AG04450 (cell line): ENCODE measurements at regions not wholly inside any gene's neighbourhood (a gene's known extent, or its start where the extent isn't known, plus 50 kb on each side); places are given as distances from the start of the nearest gene placed in this dataset.

Source experiments
- CTCF ChIA-PET: fragments of 300-600, 350-600 bp; formaldehyde crosslinking; extraction: SDS; loops from one replicate; lab custom pipeline; 2022; ENCODE audit warnings: antibody characterized with exemption, inconsistent platforms; lab: Charles Lee
- POLR2A ChIA-PET: fragments of 350-600 bp; formaldehyde crosslinking; extraction: SDS; loops from one replicate; lab custom pipeline; 2021; ENCODE audit warnings: antibody characterized with exemption, inconsistent platforms; lab: Yijun Ruan, JAX
- DNase-seq: peaks from one replicate; pipeline ENCODE4 v3.0.0-alpha.2; 2011; ENCODE audit warnings: low read depth, low spot score
- H3K27ac ChIP-seq: one replicate; pipeline ENCODE4 v1.5.1; 2012; ENCODE audit warnings: low read depth, low read length, control low read depth
- H3K27me3 ChIP-seq: one replicate; pipeline ENCODE4 v1.6.0; 2012; ENCODE audit warnings: low read length; ENCODE audit not compliant: control insufficient read depth, insufficient read depth
- H3K4me3 ChIP-seq: 2 replicates; pipeline ENCODE4 v1.5.1; 2011; ENCODE audit warnings: mild to moderate bottlenecking, low read depth, low read length, control low read depth
- H3K9me3 ChIP-seq: 2 replicates; pipeline ENCODE4 v1.5.1; 2012; ENCODE audit warnings: low read length; ENCODE audit not compliant: control insufficient read depth, insufficient read depth
- TF ChIP-seq, protein P1 (sequence below): IDR thresholded peaks from 2 replicates; pipeline ENCODE4 v1.5.1; 2011; ENCODE audit warnings: low read depth, low read length, control low read depth, inconsistent platforms

DNA sequence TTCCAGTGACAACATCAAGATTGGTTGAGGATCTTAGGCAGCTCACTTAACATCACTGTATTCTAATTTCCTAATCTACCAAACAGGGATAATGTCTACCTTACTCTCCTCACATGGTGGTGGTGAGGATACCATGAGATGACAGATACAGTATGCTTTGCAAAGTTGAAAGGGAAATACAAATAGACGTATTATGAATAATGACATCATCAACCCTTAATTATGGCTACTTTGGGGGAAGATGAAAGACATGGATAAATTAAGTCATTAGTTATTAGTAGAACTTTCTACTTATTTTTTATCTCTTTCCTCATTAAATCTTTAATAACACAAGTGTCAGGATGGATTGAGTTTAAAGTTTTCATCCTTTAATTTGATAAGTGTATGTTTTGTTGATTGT is 532.5 kb downstream of the KLF12 start:
- TF ChIP-seq, protein P1, sequence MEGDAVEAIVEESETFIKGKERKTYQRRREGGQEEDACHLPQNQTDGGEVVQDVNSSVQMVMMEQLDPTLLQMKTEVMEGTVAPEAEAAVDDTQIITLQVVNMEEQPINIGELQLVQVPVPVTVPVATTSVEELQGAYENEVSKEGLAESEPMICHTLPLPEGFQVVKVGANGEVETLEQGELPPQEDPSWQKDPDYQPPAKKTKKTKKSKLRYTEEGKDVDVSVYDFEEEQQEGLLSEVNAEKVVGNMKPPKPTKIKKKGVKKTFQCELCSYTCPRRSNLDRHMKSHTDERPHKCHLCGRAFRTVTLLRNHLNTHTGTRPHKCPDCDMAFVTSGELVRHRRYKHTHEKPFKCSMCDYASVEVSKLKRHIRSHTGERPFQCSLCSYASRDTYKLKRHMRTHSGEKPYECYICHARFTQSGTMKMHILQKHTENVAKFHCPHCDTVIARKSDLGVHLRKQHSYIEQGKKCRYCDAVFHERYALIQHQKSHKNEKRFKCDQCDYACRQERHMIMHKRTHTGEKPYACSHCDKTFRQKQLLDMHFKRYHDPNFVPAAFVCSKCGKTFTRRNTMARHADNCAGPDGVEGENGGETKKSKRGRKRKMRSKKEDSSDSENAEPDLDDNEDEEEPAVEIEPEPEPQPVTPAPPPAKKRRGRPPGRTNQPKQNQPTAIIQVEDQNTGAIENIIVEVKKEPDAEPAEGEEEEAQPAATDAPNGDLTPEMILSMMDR = no peak
- POLR2A ChIA-PET = no interaction called here
- no peak overlapping the region for H3K4me3 ChIP-seq
- H3K27me3 ChIP-seq = no peaks in the 10 kb centered on the region
- H3K27ac ChIP-seq = no peak overlapping the region
- no peak for DNase-seq
- CTCF ChIA-PET = no interaction called here
- no peaks in the 10 kb centered on the region for H3K9me3 ChIP-seq

GRCh38 chr13:73599232-73600128 is 534.7 kb downstream of the KLF12 start:
- DNase-seq = no peak
- Histone ChIP-seq H3K9me3 (no peaks in the 10 kb centered on the region), H3K27ac (no peak overlapping the region), H3K27me3 (no peaks in the 10 kb centered on the region), H3K4me3 (no peak overlapping the region)
- TF ChIP-seq, protein P1 = no peak
- ChIA-PET CTCF (interaction anchor here (0.6 kb wide), 1 partner anchor 651 kb away, joined by 4 read pairs; no protein-coding TSS in a partner anchor), POLR2A (interaction anchor here (0.6 to 0.7 kb wide), 2 partner anchors 272 to 1746 kb away, joined by 5 to 7 read pairs; no protein-coding TSS in a partner anchor)

GRCh38 chr13:73598020-73598712 is 536.0 kb downstream of the KLF12 start:
- Histone ChIP-seq H3K27me3 (no peaks in the 10 kb centered on the region), H3K4me3 (no peak overlapping the region), H3K9me3 (no peaks in the 10 kb centered on the region), H3K27ac (no peak overlapping the region)
- POLR2A ChIA-PET = interaction anchor here (1.2 kb wide), 1 partner anchor 540 kb away, joined by 4 read pairs; no protein-coding TSS in a partner anchor
- TF ChIP-seq, protein P1 = no peak
- DNase-seq = peak; percentile 32
- CTCF ChIA-PET = interaction anchor here (0.9 kb wide), 1 partner anchor 14 kb away, joined by 3 read pairs; no protein-coding TSS in a partner anchor

DNA sequence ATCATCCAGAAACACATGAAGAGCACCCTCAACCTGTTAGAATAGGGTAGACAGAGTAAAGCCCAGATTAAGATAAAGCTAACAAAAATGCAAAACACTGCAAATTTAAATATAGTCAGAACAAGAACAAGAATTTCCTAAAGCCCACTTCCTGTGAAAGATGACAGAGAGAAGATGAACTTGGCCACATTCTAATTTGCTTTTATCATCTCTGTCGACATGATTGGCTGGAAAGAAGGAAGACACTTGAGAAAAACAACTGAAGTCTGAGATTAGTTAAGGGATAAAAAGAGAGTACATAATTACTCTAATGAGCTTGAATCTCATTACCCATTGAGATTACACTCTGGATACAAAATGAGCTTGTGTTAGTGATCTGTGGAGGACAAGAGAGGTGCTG is 537.6 kb downstream of the KLF5 start:
- POLR2A ChIA-PET = no interaction called here
- no peaks in the 10 kb centered on the region for H3K9me3 ChIP-seq
- no peak overlapping the region for H3K27ac ChIP-seq
- CTCF ChIA-PET = interaction anchor here (0.9 kb wide), 1 partner anchor 9 kb away, joined by 3 read pairs; no protein-coding TSS in a partner anchor
- no peak overlapping the region for H3K4me3 ChIP-seq
- no peak for DNase-seq
- H3K27me3 ChIP-seq = no peaks in the 10 kb centered on the region
- TF ChIP-seq, protein P1 = no peak
